IMR-90 (cell line): ENCODE measurements at regions not wholly inside any gene's neighbourhood (a gene's known extent, or its start where the extent isn't known, plus 50 kb on each side); places are given as distances from the start of the nearest gene placed in this dataset.

ENCODE experiments used
- CHD1 ChIP-seq: IDR thresholded peaks from 2 replicates; pipeline ENCODE4 v1.6.1; 2012; ENCODE audit warnings: low read depth, low read length, improper control_type of control experiment
- FOS ChIP-seq: fragments of 150-350 bp; IDR thresholded peaks from 2 replicates; pipeline ENCODE4 v1.6.1; 2016; ENCODE audit warnings: low read depth, low read length
- MAFK ChIP-seq: IDR thresholded peaks from 2 replicates; pipeline ENCODE4 v1.6.1; 2012; ENCODE audit warnings: low read depth, low read length, improper control_type of control experiment
- NFE2L2 ChIP-seq: fragments of 150-350 bp; IDR thresholded peaks from 2 replicates; pipeline ENCODE4 v1.6.1; 2016; ENCODE audit warnings: low read depth, mild to moderate bottlenecking, low read length
- POLR2A ChIP-seq: IDR thresholded peaks from 2 replicates; pipeline ENCODE4 v1.6.1; 2012; ENCODE audit warnings: mild to moderate bottlenecking, low read depth, low read length
- RAD21 ChIP-seq: IDR thresholded peaks from 2 replicates; pipeline ENCODE4 v1.6.1; 2012; ENCODE audit warnings: low read length, improper control_type of control experiment
- RCOR1 ChIP-seq: IDR thresholded peaks from 2 replicates; pipeline ENCODE4 v1.6.1; 2012; ENCODE audit warnings: mild to moderate bottlenecking, low read length, improper control_type of control experiment; ENCODE audit not compliant: insufficient replicate concordance
- RFX5 ChIP-seq: IDR thresholded peaks from 2 replicates; pipeline ENCODE4 v1.8.0; 2012; ENCODE audit warnings: low read depth, mild to moderate bottlenecking, low read length, moderate library complexity
- SMC3 ChIP-seq: fragments of 150-350 bp; IDR thresholded peaks from 2 replicates; pipeline ENCODE4 v1.6.1; 2016; ENCODE audit warnings: low read depth, mild to moderate bottlenecking, antibody characterized with exemption, low read length, moderate library complexity
- TF ChIP-seq, protein P1 (sequence below): conservative IDR thresholded peaks from 2 replicates; pipeline ENCODE4 v1.5.1; 2012; ENCODE audit warnings: mild to moderate bottlenecking, low read depth, low read length, improper control_type of control experiment
- TF ChIP-seq, protein P2 (sequence below): fragments of 150-350 bp; IDR thresholded peaks from 2 replicates; pipeline ENCODE4 v1.6.1; 2017; ENCODE audit warnings: mild to moderate bottlenecking, antibody characterized with exemption, low read length, low read depth

DNA sequence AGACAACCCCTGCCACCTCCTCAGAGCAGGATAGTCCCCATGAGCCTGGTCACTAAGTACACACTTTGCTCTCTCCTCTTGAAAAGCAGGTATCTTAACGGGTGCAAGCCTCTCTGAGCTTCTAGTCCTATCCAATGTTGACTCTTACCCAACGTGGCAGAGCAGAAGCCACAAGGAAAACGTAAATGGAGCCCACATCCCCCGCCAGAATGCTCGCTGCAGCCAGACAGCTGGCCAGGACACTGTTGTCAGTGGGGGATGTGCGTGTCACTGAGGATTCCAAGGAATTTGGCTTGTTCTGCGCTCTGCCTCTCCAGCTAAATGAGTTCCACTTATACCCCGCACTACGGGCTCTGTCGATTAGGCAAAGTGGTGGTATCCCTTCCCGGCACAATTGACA is 67.8 kb upstream of the IGF1R start:
- TF ChIP-seq, protein P1, sequence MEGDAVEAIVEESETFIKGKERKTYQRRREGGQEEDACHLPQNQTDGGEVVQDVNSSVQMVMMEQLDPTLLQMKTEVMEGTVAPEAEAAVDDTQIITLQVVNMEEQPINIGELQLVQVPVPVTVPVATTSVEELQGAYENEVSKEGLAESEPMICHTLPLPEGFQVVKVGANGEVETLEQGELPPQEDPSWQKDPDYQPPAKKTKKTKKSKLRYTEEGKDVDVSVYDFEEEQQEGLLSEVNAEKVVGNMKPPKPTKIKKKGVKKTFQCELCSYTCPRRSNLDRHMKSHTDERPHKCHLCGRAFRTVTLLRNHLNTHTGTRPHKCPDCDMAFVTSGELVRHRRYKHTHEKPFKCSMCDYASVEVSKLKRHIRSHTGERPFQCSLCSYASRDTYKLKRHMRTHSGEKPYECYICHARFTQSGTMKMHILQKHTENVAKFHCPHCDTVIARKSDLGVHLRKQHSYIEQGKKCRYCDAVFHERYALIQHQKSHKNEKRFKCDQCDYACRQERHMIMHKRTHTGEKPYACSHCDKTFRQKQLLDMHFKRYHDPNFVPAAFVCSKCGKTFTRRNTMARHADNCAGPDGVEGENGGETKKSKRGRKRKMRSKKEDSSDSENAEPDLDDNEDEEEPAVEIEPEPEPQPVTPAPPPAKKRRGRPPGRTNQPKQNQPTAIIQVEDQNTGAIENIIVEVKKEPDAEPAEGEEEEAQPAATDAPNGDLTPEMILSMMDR = no peak
- TF ChIP-seq POLR2A (no peak), RAD21 (no peak), MAFK (no peak), RFX5 (no peak), SMC3 (no peak), NFE2L2 (no peak), FOS (no peak), CHD1 (no peak), RCOR1 (no peak)
- TF ChIP-seq, protein P2, sequence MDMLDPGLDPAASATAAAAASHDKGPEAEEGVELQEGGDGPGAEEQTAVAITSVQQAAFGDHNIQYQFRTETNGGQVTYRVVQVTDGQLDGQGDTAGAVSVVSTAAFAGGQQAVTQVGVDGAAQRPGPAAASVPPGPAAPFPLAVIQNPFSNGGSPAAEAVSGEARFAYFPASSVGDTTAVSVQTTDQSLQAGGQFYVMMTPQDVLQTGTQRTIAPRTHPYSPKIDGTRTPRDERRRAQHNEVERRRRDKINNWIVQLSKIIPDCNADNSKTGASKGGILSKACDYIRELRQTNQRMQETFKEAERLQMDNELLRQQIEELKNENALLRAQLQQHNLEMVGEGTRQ = no peak
